Loucy (cell line): ENCODE measurements at regions not wholly inside any gene's neighbourhood (a gene's known extent, or its start where the extent isn't known, plus 50 kb on each side); places are given as distances from the start of the nearest gene placed in this dataset.

ENCODE experiments used
- H2AFZ ChIP-seq: fragments of 200-600 bp; sonication (generic); 2 replicates; pipeline ENCODE4 v1.6.0; 2016; ENCODE audit warnings: antibody characterized with exemption, mild to moderate bottlenecking, low read length, moderate library complexity
- H3F3A ChIP-seq: fragments of 200-600 bp; 2 replicates; pipeline ENCODE4 v1.6.0; 2016; ENCODE audit warnings: antibody characterized with exemption, low read depth, mild to moderate bottlenecking
- H3K27me3 ChIP-seq: fragments of 200-600 bp; sonication (generic); 2 replicates; pipeline ENCODE4 v1.6.1; 2014; ENCODE audit warnings: low read length, mild to moderate bottlenecking; ENCODE audit not compliant: insufficient read depth, poor library complexity, severe bottlenecking
- H3K36me3 ChIP-seq: fragments of 200-600 bp; sonication (generic); 2 replicates; pipeline ENCODE4 v1.6.1; 2016; ENCODE audit warnings: low read length; ENCODE audit not compliant: insufficient read depth
- H3K4me1 ChIP-seq: fragments of 200-600 bp; sonication (generic); 2 replicates; pipeline ENCODE4 v1.5.1; 2014; ENCODE audit warnings: low read length, mild to moderate bottlenecking; ENCODE audit not compliant: insufficient read depth, poor library complexity, severe bottlenecking
- H3K4me2 ChIP-seq: fragments of 200-600 bp; sonication (generic); 2 replicates; pipeline ENCODE4 v1.6.0; 2014; ENCODE audit warnings: antibody characterized with exemption, low read length, low read depth, mild to moderate bottlenecking; ENCODE audit not compliant: poor library complexity, severe bottlenecking
- H3K4me3 ChIP-seq: fragments of 200-600 bp; sonication (generic); 2 replicates; pipeline ENCODE4 v1.5.1; 2014; ENCODE audit warnings: low read length, mild to moderate bottlenecking, mixed read lengths; ENCODE audit not compliant: poor library complexity, severe bottlenecking
- H3K79me2 ChIP-seq: fragments of 200-600 bp; sonication (generic); 2 replicates; pipeline ENCODE4 v1.6.1; 2014; ENCODE audit warnings: low read length; ENCODE audit not compliant: insufficient read depth
- H3K9ac ChIP-seq: fragments of 200-600 bp; sonication (generic); 2 replicates; pipeline ENCODE4 v1.6.0; 2014; ENCODE audit warnings: mild to moderate bottlenecking, low read depth, low read length, moderate library complexity; ENCODE audit not compliant: poor library complexity, severe bottlenecking
- H3K9me2 ChIP-seq: fragments of 200-600 bp; sonication (generic); replicated peaks from 2 replicates; pipeline ENCODE4 v1.6.1; 2016; ENCODE audit warnings: low read depth, low read length, mixed read lengths
- H3K9me3 ChIP-seq: fragments of 200-600 bp; sonication (generic); 2 replicates; pipeline ENCODE4 v1.6.1; 2014; ENCODE audit warnings: mild to moderate bottlenecking, antibody characterized with exemption, low read length, low read depth; ENCODE audit not compliant: insufficient read depth
- H4K20me1 ChIP-seq: fragments of 200-600 bp; sonication (generic); 2 replicates; pipeline ENCODE4 v1.6.0; 2014; ENCODE audit warnings: antibody characterized with exemption, low read length, mild to moderate bottlenecking; ENCODE audit not compliant: insufficient read depth, poor library complexity, severe bottlenecking
- CTCF ChIP-seq: fragments of 200-600 bp; sonication (generic); conservative IDR thresholded peaks from 2 replicates; pipeline ENCODE4 v1.5.1; 2014; ENCODE audit warnings: mild to moderate bottlenecking, antibody characterized with exemption, low read length
- EZH2phosphoT487 ChIP-seq: fragments of 200-600 bp; IDR thresholded peaks from 2 replicates; pipeline ENCODE4 v1.6.1; 2018; ENCODE audit warnings: antibody characterized with exemption, mild to moderate bottlenecking, moderate library complexity, borderline replicate concordance

DNA sequence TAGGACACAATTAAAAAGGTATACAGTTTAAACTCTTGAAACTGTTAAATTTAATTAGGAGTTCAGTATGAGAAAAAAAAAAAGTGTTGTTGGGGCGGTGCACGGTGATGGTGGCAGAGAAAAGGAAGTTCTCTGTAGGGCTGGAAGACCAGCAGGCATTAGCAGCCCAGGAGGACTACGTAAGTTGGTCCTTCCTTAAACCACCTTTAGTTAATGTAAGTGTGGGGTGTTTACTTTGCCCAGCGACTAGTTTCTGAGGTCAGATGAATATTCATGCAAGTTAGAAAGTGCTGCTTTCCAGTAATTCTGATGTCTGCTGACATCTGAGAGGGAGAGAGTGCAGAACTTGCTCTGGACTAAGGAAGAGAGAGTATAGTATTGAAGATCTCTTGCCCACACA, 54.9 kb downstream of the NKX2-1 start:
- Histone ChIP-seq H3K4me3 (no peak overlapping the region), H3F3A (no peaks in the 10 kb centered on the region), H3K9ac (no peak overlapping the region), H4K20me1 (no peaks in the 10 kb centered on the region), H3K4me2 (no peak overlapping the region), H3K4me1 (no peaks in the 10 kb centered on the region), H3K79me2 (no peaks in the 10 kb centered on the region), H3K36me3 (no peaks in the 10 kb centered on the region), H2AFZ (no peak overlapping the region), H3K9me2 (no peaks in the 10 kb centered on the region), H3K9me3 (no peaks in the 10 kb centered on the region), H3K27me3 (no peaks in the 10 kb centered on the region)
- no peak for TF ChIP-seq EZH2phosphoT487
- TF ChIP-seq CTCF: no peak

GRCh38 chr14:36462890-36463289, 57.1 kb downstream of the NKX2-1 start:
- no peaks in the 10 kb centered on the region for H3K9me3 ChIP-seq
- no peak overlapping the region for H3K9ac ChIP-seq
- H3K4me1 ChIP-seq: no peaks in the 10 kb centered on the region
- TF ChIP-seq CTCF (no peak), EZH2phosphoT487 (no peak)
- no peak overlapping the region for H3K4me2 ChIP-seq
- no peaks in the 10 kb centered on the region for H3K27me3 ChIP-seq
- H3K36me3 ChIP-seq: no peaks in the 10 kb centered on the region
- no peak overlapping the region for H3K4me3 ChIP-seq
- H2AFZ ChIP-seq: no peak overlapping the region
- no peaks in the 10 kb centered on the region for H4K20me1 ChIP-seq
- no peaks in the 10 kb centered on the region for H3K79me2 ChIP-seq
- no peaks in the 10 kb centered on the region for H3F3A ChIP-seq
- no peaks in the 10 kb centered on the region for H3K9me2 ChIP-seq

- no peaks in the 10 kb centered on the region for H3K36me3 ChIP-seq
- no peaks in the 10 kb centered on the region for H3K9me3 ChIP-seq
- H3K4me1 ChIP-seq: no peaks in the 10 kb centered on the region
- H3K4me2 ChIP-seq: no peak overlapping the region
- no peaks in the 10 kb centered on the region for H3K79me2 ChIP-seq
- no peak for TF ChIP-seq EZH2phosphoT487
- no peak for TF ChIP-seq CTCF
- no peak overlapping the region for H3K4me3 ChIP-seq
- no peaks in the 10 kb centered on the region for H3K9me2 ChIP-seq
- H2AFZ ChIP-seq: no peak overlapping the region; the same call in 1 of the 2 replicates
- no peaks in the 10 kb centered on the region for H4K20me1 ChIP-seq
- H3K9ac ChIP-seq: no peak overlapping the region
- no peaks in the 10 kb centered on the region for H3F3A ChIP-seq
- no peaks in the 10 kb centered on the region for H3K27me3 ChIP-seq
These were observed 64.8 kb downstream of the NKX2-1 start for GRCh38 chr14:36455241-36455627.
